A673 (cell line): ENCODE measurements at regions not wholly inside any gene's neighbourhood (a gene's known extent, or its start where the extent isn't known, plus 50 kb on each side); places are given as distances from the start of the nearest gene placed in this dataset.

ENCODE experiments used
- CTCF ChIP-seq: fragments of 300-800, 200-600 bp; sonication (generic); conservative IDR thresholded peaks from 2 replicates; pipeline ENCODE4 v1.5.1; 2017; ENCODE audit warnings: low read depth, mild to moderate bottlenecking, antibody characterized with exemption, low read length, moderate library complexity, mixed read lengths
- EZH2 ChIP-seq: fragments of 200-600 bp; sonication (generic); IDR thresholded peaks from 2 replicates; pipeline ENCODE4 v1.6.1; 2017; ENCODE audit warnings: borderline replicate concordance, low read depth, mild to moderate bottlenecking, mixed read lengths, antibody characterized with exemption, low read length; ENCODE audit not compliant: poor library complexity, severe bottlenecking

- no peak for TF ChIP-seq CTCF
- TF ChIP-seq EZH2, result no peak
Observed at GRCh38 chr12:112568641-112569040, 149.9 kb downstream of the PTPN11 start.
